Keratinocyte (primary cell): ENCODE measurements at regions not wholly inside any gene's neighbourhood (a gene's known extent, or its start where the extent isn't known, plus 50 kb on each side); places are given as distances from the start of the nearest gene placed in this dataset.

Experiments used
- DNase-seq: peaks from one replicate; pipeline ENCODE4 v3.0.0-alpha.2; 2011; ENCODE audit warnings: low read depth, missing footprints, low spot score
- FAIRE-seq: peaks from 2 replicates; lab custom pipeline; 2011; peaks lifted over from hg19 to GRCh38; lab: Jason Lieb, UNC
- H2AFZ ChIP-seq: 2 replicates; pipeline ENCODE4 v1.6.0; 2012; ENCODE audit warnings: low read length, control low read depth, inconsistent platforms; ENCODE audit not compliant: control insufficient read depth
- H3K27ac ChIP-seq: 2 replicates; pipeline ENCODE4 v1.5.1; 2011; ENCODE audit warnings: low read length; ENCODE audit not compliant: control insufficient read depth, insufficient read depth
- H3K27me3 ChIP-seq: 3 replicates; pipeline ENCODE4 v1.6.0; 2011; ENCODE audit warnings: low read length; ENCODE audit not compliant: control insufficient read depth, insufficient read depth; ENCODE audit errors: extremely low read depth
- H3K36me3 ChIP-seq, 2 experiments: 2 replicates in 1 of 2; 3 replicates in 1 of 2; pipeline ENCODE4 v1.5.1; 2011; ENCODE audit warnings: low read length in 2 of 2, mild to moderate bottlenecking in 1 of 2; ENCODE audit not compliant: control insufficient read depth in 2 of 2, insufficient read depth in 2 of 2; ENCODE audit errors: extremely low read depth in 1 of 2
- H3K4me1 ChIP-seq: 3 replicates; pipeline ENCODE4 v1.5.1; 2011; ENCODE audit warnings: low read length; ENCODE audit not compliant: control insufficient read depth, insufficient read depth; ENCODE audit errors: extremely low read depth
- H3K4me2 ChIP-seq: 3 replicates; pipeline ENCODE4 v1.6.0; 2011; ENCODE audit warnings: low read depth, low read length; ENCODE audit not compliant: control insufficient read depth, insufficient read depth; ENCODE audit errors: extremely low read depth
- H3K4me3 ChIP-seq, 3 experiments: fragments of 200-600 bp in 1 of 3; sonication (generic) in 1 of 3; 2 replicates in 2 of 3; 3 replicates in 1 of 3; pipeline ENCODE4 v1.5.1; 2011 to 2016; ENCODE audit warnings: low read length in 3 of 3, mild to moderate bottlenecking in 3 of 3, control low read depth in 2 of 3, inconsistent platforms in 1 of 3, low read depth in 1 of 3, mixed read lengths in 1 of 3, mixed run types in 1 of 3, moderate library complexity in 1 of 3; ENCODE audit not compliant: control insufficient read depth in 2 of 3, insufficient read depth in 2 of 3; ENCODE audit errors: extremely low read depth in 1 of 3
- H3K79me2 ChIP-seq: 2 replicates; pipeline ENCODE4 v1.6.0; 2012; ENCODE audit warnings: low read length; ENCODE audit not compliant: control insufficient read depth, insufficient read depth
- H3K9ac ChIP-seq: 3 replicates; pipeline ENCODE4 v1.6.0; 2011; ENCODE audit warnings: low read length; ENCODE audit not compliant: control insufficient read depth, insufficient read depth; ENCODE audit errors: extremely low read depth
- H3K9me1 ChIP-seq: 3 replicates; pipeline ENCODE4 v1.6.0; 2011; ENCODE audit warnings: low read length; ENCODE audit not compliant: control insufficient read depth, insufficient read depth; ENCODE audit errors: extremely low read depth
- H3K9me3 ChIP-seq: 2 replicates; pipeline ENCODE4 v1.5.1; 2012; ENCODE audit warnings: low read depth, low read length; ENCODE audit not compliant: control insufficient read depth
- H4K20me1 ChIP-seq: 3 replicates; pipeline ENCODE4 v1.6.0; 2011; ENCODE audit warnings: low read length; ENCODE audit not compliant: control insufficient read depth, insufficient read depth; ENCODE audit errors: extremely low read depth
- EZH2 ChIP-seq: IDR thresholded peaks from one replicate; pipeline ENCODE4 v1.6.1; 2012; ENCODE audit warnings: inconsistent platforms, mild to moderate bottlenecking, low read length, moderate library complexity
- dilution Hi-C: fragments of 300-500 bp; cut with MboI; formaldehyde crosslinking; loops from one replicate; pipeline ENCODE4 v1.7.0; 2020; ENCODE audit warnings: low sequenced_read_pairs; ENCODE audit not compliant: extremely low pct_ligation_motif_present
- TF ChIP-seq, protein P1 (sequence below), 3 experiments: IDR thresholded peaks in 1 of 3; conservative IDR thresholded peaks in 1 of 3; optimal IDR thresholded peaks in 1 of 3; 2 replicates in 2 of 3; 3 replicates in 1 of 3; pipeline versions ENCODE3 to v1.5.1; 2011; ENCODE audit warnings: low read length in 3 of 3, mild to moderate bottlenecking in 3 of 3, moderate library complexity in 2 of 3, control low read depth in 1 of 3, inconsistent platforms in 1 of 3; ENCODE audit not compliant: insufficient read depth in 2 of 3; ENCODE audit errors: extremely low read depth in 1 of 3

DNA sequence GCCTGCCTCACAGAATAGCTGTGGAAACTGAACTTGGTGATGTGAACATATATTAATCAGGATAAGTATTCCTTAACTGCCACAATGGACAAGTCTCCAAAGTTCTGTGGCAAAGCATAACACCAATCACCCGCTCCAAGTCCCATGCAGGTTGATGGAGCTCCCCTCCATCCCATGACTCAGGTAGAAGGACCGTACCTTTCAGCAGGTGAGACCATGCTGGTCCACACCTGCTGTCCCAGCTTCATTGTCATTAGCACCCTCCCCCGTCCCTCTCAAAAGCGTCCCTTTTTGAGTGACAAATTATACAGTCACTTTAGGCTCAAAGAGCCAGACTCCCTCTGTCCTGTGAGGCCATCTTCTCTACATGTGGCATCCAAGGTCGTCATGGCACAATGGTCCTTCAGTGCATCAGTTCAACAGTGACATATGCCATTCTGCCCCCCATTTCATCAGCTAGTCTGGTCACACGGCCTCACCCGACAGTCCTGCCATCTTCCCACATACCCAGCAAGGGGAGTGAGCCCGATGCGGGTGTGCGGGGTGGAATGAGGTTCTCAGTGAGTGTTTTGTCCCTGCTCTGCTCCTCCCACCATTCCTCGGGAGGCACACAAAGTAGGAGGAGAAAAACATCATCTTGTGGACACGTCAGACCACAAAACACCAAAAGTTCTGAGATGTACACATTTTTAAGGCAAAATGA lies 136.7 kb upstream of the MYCN start:
- no peak for TF ChIP-seq EZH2
- TF ChIP-seq, protein P1, sequence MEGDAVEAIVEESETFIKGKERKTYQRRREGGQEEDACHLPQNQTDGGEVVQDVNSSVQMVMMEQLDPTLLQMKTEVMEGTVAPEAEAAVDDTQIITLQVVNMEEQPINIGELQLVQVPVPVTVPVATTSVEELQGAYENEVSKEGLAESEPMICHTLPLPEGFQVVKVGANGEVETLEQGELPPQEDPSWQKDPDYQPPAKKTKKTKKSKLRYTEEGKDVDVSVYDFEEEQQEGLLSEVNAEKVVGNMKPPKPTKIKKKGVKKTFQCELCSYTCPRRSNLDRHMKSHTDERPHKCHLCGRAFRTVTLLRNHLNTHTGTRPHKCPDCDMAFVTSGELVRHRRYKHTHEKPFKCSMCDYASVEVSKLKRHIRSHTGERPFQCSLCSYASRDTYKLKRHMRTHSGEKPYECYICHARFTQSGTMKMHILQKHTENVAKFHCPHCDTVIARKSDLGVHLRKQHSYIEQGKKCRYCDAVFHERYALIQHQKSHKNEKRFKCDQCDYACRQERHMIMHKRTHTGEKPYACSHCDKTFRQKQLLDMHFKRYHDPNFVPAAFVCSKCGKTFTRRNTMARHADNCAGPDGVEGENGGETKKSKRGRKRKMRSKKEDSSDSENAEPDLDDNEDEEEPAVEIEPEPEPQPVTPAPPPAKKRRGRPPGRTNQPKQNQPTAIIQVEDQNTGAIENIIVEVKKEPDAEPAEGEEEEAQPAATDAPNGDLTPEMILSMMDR (optimal IDR thresholded peaks at IDR 0.05 in 1 of 3, IDR thresholded peaks at IDR 0.05 in 1 of 3, conservative IDR thresholded peaks at IDR 0.05 in 1 of 3; ENCODE audit: extremely low read depth in 1 of 3, insufficient read depth in 2 of 3, low read length in 3 of 3) = no peak
- H3K27me3 ChIP-seq = no peaks in the 10 kb centered on the region
- no peak overlapping the region for H3K9ac ChIP-seq
- H3K9me1 ChIP-seq = no peaks in the 10 kb centered on the region
- FAIRE-seq (no peak), DNase-seq (no peak)
- H3K4me3 ChIP-seq = no peak overlapping the region
- no peak overlapping the region for H3K4me2 ChIP-seq
- H3K79me2 ChIP-seq = no peaks in the 10 kb centered on the region
- dilution Hi-C loops = no loop called here
- no peak overlapping the region for H2AFZ ChIP-seq
- H3K4me1 ChIP-seq = no peaks in the 10 kb centered on the region
- H4K20me1 ChIP-seq = no peaks in the 10 kb centered on the region
- H3K9me3 ChIP-seq = no peaks in the 10 kb centered on the region
- no peak overlapping the region for H3K27ac ChIP-seq
- no peaks in the 10 kb centered on the region for H3K36me3 ChIP-seq

DNA sequence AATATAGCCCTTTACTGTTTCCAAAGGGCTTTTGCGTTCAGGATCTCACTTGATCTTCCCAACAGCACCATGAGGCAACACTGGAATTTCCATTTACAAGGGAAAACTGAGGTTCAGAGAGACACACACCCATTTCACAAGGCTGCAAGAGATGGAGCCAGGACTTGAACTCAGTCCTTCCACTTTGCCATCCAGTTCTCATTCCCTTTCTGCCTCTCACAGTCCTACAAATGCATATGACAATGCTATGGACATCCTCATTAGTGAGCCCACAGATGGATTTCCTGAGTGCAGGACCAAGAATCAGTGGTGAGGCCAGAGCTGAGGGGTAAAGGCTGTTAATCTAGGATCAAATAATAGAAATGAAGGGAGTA lies 136.1 kb upstream of the MYCN start:
- H3K27ac ChIP-seq = no peak overlapping the region
- TF ChIP-seq, protein P1 (optimal IDR thresholded peaks at IDR 0.05 in 1 of 3, IDR thresholded peaks at IDR 0.05 in 1 of 3, conservative IDR thresholded peaks at IDR 0.05 in 1 of 3; ENCODE audit: extremely low read depth in 1 of 3, insufficient read depth in 2 of 3, low read length in 3 of 3) = no peak
- no peak for TF ChIP-seq EZH2
- no peak overlapping the region for H2AFZ ChIP-seq
- no peaks in the 10 kb centered on the region for H4K20me1 ChIP-seq
- H3K27me3 ChIP-seq = no peaks in the 10 kb centered on the region
- no peak overlapping the region for H3K4me3 ChIP-seq
- H3K9me1 ChIP-seq = no peaks in the 10 kb centered on the region
- H3K9me3 ChIP-seq = no peaks in the 10 kb centered on the region
- H3K4me2 ChIP-seq = no peak overlapping the region
- no peak overlapping the region for H3K9ac ChIP-seq
- FAIRE-seq (no peak), DNase-seq (no peak)
- H3K79me2 ChIP-seq = no peaks in the 10 kb centered on the region
- dilution Hi-C loops = no loop called here
- H3K36me3 ChIP-seq = no peaks in the 10 kb centered on the region
- no peaks in the 10 kb centered on the region for H3K4me1 ChIP-seq
